Karpas-422 (cell line): ENCODE measurements at regions not wholly inside any gene's neighbourhood (a gene's known extent, or its start where the extent isn't known, plus 50 kb on each side); places are given as distances from the start of the nearest gene placed in this dataset.

Experiments
- DNase-seq: peaks from one replicate; pipeline ENCODE4 v3.0.0-alpha.2; 2015
- H2AFZ ChIP-seq: fragments of 200-600 bp; sonication (generic); 2 replicates; pipeline ENCODE4 v1.6.1; 2014; ENCODE audit warnings: antibody characterized with exemption, low read length, mixed read lengths
- H3K27ac ChIP-seq: fragments of 200-600 bp; sonication (generic); 2 replicates; pipeline ENCODE4 v1.5.1; 2014; ENCODE audit warnings: mild to moderate bottlenecking, low read length, moderate library complexity
- H3K27me3 ChIP-seq: fragments of 200-600 bp; sonication (generic); 2 replicates; pipeline ENCODE4 v1.6.1; 2014; ENCODE audit warnings: low read length, mixed read lengths
- H3K36me3 ChIP-seq: fragments of 200-600 bp; sonication (generic); 2 replicates; pipeline ENCODE4 v1.6.1; 2014; ENCODE audit warnings: low read length, mixed read lengths; ENCODE audit not compliant: insufficient read depth
- H3K4me1 ChIP-seq: fragments of 200-600 bp; sonication (generic); 2 replicates; pipeline ENCODE4 v1.6.1; 2014; ENCODE audit warnings: mild to moderate bottlenecking, low read length, mixed read lengths
- H3K4me2 ChIP-seq: fragments of 200-600 bp; sonication (generic); 2 replicates; pipeline ENCODE4 v1.6.1; 2014; ENCODE audit warnings: low read length, low read depth, mild to moderate bottlenecking; ENCODE audit not compliant: poor library complexity, severe bottlenecking
- H3K4me3 ChIP-seq: fragments of 200-600 bp; sonication (generic); 2 replicates; pipeline ENCODE4 v1.5.1; 2014; ENCODE audit warnings: mild to moderate bottlenecking, antibody characterized with exemption, low read length, mixed read lengths
- H3K79me2 ChIP-seq: fragments of 200-600 bp; sonication (generic); 2 replicates; pipeline ENCODE4 v1.6.1; 2014; ENCODE audit warnings: mild to moderate bottlenecking, low read length, mixed read lengths
- H3K9ac ChIP-seq: fragments of 200-600 bp; sonication (generic); 2 replicates; pipeline ENCODE4 v1.6.0; 2014; ENCODE audit warnings: low read length
- H3K9me2 ChIP-seq: fragments of 200-600 bp; sonication (generic), shearing (Covaris generic); replicated peaks from 2 replicates; pipeline ENCODE4 v1.6.0; 2014; ENCODE audit warnings: mild to moderate bottlenecking, low read length, moderate library complexity; ENCODE audit not compliant: insufficient read depth
- H3K9me3 ChIP-seq: fragments of 300-700, 200-600 bp; sonication (generic); 2 replicates; pipeline ENCODE4 v1.6.1; 2014; ENCODE audit warnings: low read length, mixed read lengths
- H4K20me1 ChIP-seq: fragments of 200-600 bp; sonication (generic); 2 replicates; pipeline ENCODE4 v1.6.1; 2014; ENCODE audit warnings: mild to moderate bottlenecking, antibody characterized with exemption, low read length, low read depth; ENCODE audit not compliant: insufficient read depth

DNA sequence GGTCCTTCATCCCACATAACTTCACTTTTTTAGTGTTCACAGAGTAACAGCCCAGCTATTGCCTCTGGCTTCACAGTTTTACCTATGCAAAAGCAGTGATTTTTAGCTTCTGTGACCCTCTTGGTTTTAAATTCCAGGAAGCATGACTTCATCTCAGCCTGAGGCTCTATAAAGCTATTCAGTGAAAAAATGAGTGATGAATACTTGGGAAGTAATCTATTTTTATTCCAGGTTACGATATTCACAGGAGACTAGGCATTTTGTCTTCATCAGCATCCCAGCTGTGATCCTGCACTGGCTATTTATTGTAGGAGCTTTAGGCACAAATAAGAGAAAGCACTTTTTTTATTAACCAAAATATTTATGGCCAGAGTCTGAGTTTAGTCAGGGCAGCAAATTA, 164.8 kb downstream of the SNAPC1 start:
- peak overlapping the region; percentile 89 for H3K27ac ChIP-seq
- peak overlapping the region; percentile 58 for H3K9ac ChIP-seq
- H3K4me1 ChIP-seq = peaks cover 74% of the 10 kb centered on the region
- peak overlapping the region; percentile 67 for H3K4me2 ChIP-seq
- DNase-seq = peak; percentile 80
- H3K4me3 ChIP-seq = peak overlapping the region; percentile 41
- no peaks in the 10 kb centered on the region for H3K27me3 ChIP-seq
- no peaks in the 10 kb centered on the region for H3K9me2 ChIP-seq
- peak overlapping the region; percentile 6; the same call in 1 of the 2 replicates for H2AFZ ChIP-seq
- H3K9me3 ChIP-seq = no peaks in the 10 kb centered on the region
- no peaks in the 10 kb centered on the region for H4K20me1 ChIP-seq
- no peaks in the 10 kb centered on the region for H3K79me2 ChIP-seq
- peaks cover 3% of the 10 kb centered on the region; the same call in 1 of the 2 replicates for H3K36me3 ChIP-seq

DNA sequence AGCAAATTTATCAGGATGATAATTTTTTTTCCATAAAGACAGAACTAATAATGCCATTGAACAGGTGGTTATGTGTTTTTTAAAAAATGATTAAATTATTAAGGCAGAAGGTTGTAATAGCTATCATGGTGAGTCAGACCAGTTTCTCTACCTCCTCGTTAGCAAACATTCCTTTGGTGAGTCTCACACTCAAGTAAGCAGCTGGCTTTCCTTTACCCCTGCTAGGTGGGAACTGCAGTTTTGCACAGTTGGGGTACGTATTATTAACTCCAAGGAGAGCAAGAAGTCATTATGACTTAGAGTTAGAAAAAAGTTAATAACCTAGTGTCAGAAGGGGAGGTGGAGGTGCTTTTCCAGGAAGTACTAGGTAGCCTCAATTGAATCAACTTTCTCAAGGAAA, 165.3 kb downstream of the SNAPC1 start:
- Histone ChIP-seq H3K27ac (peak overlapping the region; percentile 89), H3K4me1 (peaks cover 74% of the 10 kb centered on the region), H3K4me3 (peak overlapping the region; percentile 41), H4K20me1 (no peaks in the 10 kb centered on the region), H3K36me3 (peaks cover 4% of the 10 kb centered on the region; the same call in 1 of the 2 replicates), H3K9me2 (no peaks in the 10 kb centered on the region), H3K79me2 (no peaks in the 10 kb centered on the region), H3K9ac (peak overlapping the region; percentile 58), H3K9me3 (no peaks in the 10 kb centered on the region), H2AFZ (peak overlapping the region; percentile 58), H3K27me3 (no peaks in the 10 kb centered on the region), H3K4me2 (peak overlapping the region; percentile 67)
- DNase-seq = peak; percentile 69

DNA sequence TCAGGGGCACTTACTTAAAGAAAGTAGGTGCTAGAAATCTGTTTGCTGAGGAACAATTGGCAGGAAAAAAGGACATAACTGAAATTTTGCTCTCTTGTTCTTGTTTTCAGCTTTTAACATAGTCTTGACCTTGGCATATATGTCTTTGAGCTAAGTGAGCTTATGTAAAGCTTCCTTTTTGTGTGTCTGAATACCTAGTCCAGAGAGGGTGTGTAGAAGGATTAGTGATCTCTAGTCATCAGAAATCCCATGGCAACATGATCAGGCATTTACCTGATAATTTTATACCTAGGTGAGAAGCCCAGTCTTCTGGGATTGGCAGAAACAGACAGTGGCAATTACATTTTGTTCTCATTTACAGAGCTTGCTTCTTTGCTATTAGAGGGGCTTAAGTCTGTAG, 166.1 kb downstream of the SNAPC1 start:
- H4K20me1 ChIP-seq = no peaks in the 10 kb centered on the region
- H2AFZ ChIP-seq = peak overlapping the region; percentile 58
- H3K9me2 ChIP-seq = no peaks in the 10 kb centered on the region
- no peaks in the 10 kb centered on the region for H3K27me3 ChIP-seq
- peaks cover 4% of the 10 kb centered on the region; the same call in 1 of the 2 replicates for H3K36me3 ChIP-seq
- H3K79me2 ChIP-seq = no peaks in the 10 kb centered on the region
- no peaks in the 10 kb centered on the region for H3K9me3 ChIP-seq
- H3K4me3 ChIP-seq = peak overlapping the region; percentile 41
- DNase-seq = peak; percentile 66
- H3K27ac ChIP-seq = peak overlapping the region; percentile 89
- H3K4me1 ChIP-seq = peaks cover 74% of the 10 kb centered on the region
- H3K9ac ChIP-seq = peak overlapping the region; percentile 58
- H3K4me2 ChIP-seq = peak overlapping the region; percentile 67

DNA sequence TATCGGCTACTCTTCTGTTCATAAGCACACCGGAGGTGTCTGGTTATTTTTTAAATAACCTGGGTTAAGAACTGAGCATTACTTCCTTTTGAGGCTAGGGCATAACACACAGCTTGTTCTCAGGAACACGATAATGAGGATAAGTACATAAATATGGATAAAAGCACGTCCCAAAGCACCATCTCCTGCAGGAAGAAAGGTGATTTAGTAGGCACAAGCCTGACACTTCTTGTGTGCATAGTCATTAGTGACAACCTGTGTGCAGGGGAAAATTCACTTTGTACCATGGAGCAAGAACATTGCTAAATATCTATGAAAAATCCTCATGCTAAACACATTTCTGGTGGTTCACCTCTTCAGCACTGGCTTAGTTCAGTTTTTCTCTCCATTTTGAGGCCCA, 166.5 kb downstream of the SNAPC1 start:
- Histone ChIP-seq H3K27ac (peak overlapping the region; percentile 89), H3K9ac (peak overlapping the region; percentile 58), H3K79me2 (no peaks in the 10 kb centered on the region), H4K20me1 (no peaks in the 10 kb centered on the region), H3K4me1 (peaks cover 70% of the 10 kb centered on the region), H2AFZ (peak overlapping the region; percentile 58), H3K9me3 (no peaks in the 10 kb centered on the region), H3K9me2 (no peaks in the 10 kb centered on the region), H3K4me2 (peak overlapping the region; percentile 67), H3K27me3 (no peaks in the 10 kb centered on the region), H3K36me3 (peaks cover 4% of the 10 kb centered on the region; the same call in 1 of the 2 replicates), H3K4me3 (peak overlapping the region; percentile 41)
- peak; percentile 74 for DNase-seq

DNA sequence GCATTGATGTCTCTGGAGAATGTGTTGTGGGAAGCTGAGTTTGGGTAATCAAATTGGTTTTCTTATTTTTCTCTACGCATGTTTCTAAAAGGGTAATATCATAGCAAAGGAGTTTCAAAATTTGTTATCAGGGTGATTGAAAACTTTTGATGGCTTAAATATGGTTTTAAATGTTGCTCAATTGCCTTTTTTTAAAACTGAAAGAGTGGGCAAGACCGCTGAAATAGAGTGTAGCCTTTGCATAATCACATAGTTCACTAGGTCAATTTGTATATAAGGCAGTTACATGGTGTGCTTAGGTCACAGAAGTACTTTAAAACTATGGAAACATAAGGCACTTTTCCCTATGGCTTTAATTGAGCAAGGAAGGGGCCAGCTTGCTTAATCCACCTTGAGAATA, 167.4 kb downstream of the SNAPC1 start:
- H3K4me2 ChIP-seq = peak overlapping the region; percentile 67
- H3K27me3 ChIP-seq = no peaks in the 10 kb centered on the region

DNA sequence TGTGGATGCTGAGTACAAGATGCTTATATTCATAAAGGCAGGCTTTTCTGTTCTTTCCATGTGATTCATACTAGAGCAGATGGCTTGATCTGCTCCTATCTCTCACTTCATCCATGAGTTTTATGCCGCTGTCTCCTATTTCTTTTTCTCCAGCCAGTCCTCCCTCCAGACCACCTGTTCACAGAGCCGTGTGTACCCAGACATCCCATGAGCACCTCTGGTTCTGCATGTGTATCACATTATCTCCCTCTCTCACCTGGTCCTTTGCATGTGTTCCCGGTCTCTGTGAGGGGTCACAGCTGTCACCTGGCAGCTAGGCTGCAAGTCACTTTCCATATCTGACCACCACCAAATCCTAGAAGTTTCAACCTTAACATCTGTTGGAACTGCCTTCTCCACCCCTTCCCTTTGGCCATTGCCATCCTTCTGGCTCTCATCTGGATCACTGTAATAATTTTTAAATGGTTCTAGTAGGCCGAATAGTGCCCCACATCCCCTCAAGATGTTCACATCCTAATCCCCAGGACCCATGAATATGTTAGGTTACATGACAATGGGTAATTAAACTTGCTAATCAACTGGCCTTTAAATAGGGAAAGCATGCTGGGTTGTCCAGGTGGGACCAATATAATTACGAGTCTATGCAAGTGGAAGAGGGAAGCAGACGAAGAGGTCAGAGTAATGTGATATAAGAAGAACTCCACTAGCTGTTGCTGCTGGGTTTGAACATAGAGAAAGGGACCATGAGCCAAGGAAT, 168.1 kb downstream of the SNAPC1 start:
- Histone ChIP-seq H2AFZ (peak overlapping the region; percentile 7; the same call in 1 of the 2 replicates), H3K9me3 (no peaks in the 10 kb centered on the region), H4K20me1 (no peaks in the 10 kb centered on the region), H3K27ac (peak overlapping the region; percentile 89), H3K27me3 (no peaks in the 10 kb centered on the region), H3K9ac (peak overlapping the region; percentile 58), H3K36me3 (peaks cover 4% of the 10 kb centered on the region; the same call in 1 of the 2 replicates), H3K4me2 (peak overlapping the region; percentile 67), H3K4me3 (peak overlapping the region; percentile 41), H3K79me2 (no peaks in the 10 kb centered on the region), H3K4me1 (peaks cover 61% of the 10 kb centered on the region), H3K9me2 (no peaks in the 10 kb centered on the region)
- peak; percentile 81 for DNase-seq

More for the DNA sequence above, 167.4 kb downstream of the SNAPC1 start:
- peak overlapping the region; percentile 58 for H2AFZ ChIP-seq
- peaks cover 67% of the 10 kb centered on the region for H3K4me1 ChIP-seq
- no peaks in the 10 kb centered on the region for H3K79me2 ChIP-seq
- H3K9me3 ChIP-seq = no peaks in the 10 kb centered on the region
- DNase-seq = peak; percentile 91
- H3K27ac ChIP-seq = peak overlapping the region; percentile 89
- peaks cover 4% of the 10 kb centered on the region; the same call in 1 of the 2 replicates for H3K36me3 ChIP-seq
- H3K4me3 ChIP-seq = peak overlapping the region; percentile 41
- H3K9me2 ChIP-seq = no peaks in the 10 kb centered on the region
- H4K20me1 ChIP-seq = no peaks in the 10 kb centered on the region
- peak overlapping the region; percentile 58 for H3K9ac ChIP-seq

DNA sequence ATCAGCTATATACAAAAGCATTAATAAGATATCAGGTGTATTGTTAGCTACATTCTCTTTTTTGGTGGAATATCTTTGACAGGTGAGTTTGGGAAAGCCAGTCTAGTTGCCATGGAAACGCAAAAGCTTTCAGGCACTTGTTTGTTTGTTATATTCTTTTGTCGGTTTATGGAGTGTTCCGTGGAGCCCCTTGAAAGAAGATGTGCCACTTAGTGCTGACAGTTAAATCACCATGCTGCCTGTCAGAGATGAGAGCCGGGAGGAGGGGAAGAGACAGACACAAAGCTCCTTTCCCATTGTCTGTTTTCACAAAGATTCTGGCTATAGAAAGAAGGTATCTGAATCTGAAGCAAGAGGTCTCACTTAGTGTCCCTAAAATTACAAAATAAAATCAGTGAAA, 170.8 kb downstream of the SNAPC1 start:
- Histone ChIP-seq H3K4me1 (peaks cover 34% of the 10 kb centered on the region), H3K9me3 (no peaks in the 10 kb centered on the region), H3K27me3 (no peaks in the 10 kb centered on the region), H4K20me1 (no peaks in the 10 kb centered on the region), H3K27ac (no peak overlapping the region), H3K79me2 (no peaks in the 10 kb centered on the region), H2AFZ (no peak overlapping the region), H3K9me2 (no peaks in the 10 kb centered on the region), H3K4me2 (no peak overlapping the region), H3K9ac (no peak overlapping the region), H3K4me3 (no peak overlapping the region), H3K36me3 (peaks cover 4% of the 10 kb centered on the region; the same call in 1 of the 2 replicates)
- no peak for DNase-seq

DNA sequence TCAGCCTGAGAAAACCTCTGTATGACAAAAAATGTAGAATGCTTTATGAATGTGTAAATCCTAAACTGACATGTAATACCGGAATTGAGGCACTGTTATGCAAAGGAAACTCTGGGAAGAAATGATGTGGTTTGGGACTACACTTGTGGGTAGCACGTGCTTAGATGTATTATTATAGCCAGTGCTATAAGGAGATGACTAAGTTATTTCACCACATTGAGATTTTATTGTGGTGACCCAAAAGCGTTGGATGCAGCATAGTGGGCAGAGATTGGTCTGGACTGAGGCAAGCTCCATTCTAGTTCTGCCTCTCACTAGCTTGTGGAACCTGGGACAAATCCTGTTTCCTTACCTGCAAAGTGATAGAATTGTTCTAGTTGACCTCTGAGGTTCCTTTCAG, 172.2 kb downstream of the SNAPC1 start:
- Histone ChIP-seq H3K9me3 (no peaks in the 10 kb centered on the region), H3K27me3 (no peaks in the 10 kb centered on the region), H3K79me2 (no peaks in the 10 kb centered on the region), H2AFZ (no peak overlapping the region), H4K20me1 (no peaks in the 10 kb centered on the region), H3K9ac (no peak overlapping the region), H3K36me3 (peaks cover 4% of the 10 kb centered on the region; the same call in 1 of the 2 replicates), H3K4me1 (peaks cover 20% of the 10 kb centered on the region), H3K4me3 (no peak overlapping the region), H3K4me2 (no peak overlapping the region), H3K9me2 (no peaks in the 10 kb centered on the region), H3K27ac (no peak overlapping the region)
- DNase-seq = no peak
